Lung microvascular endothelial cell (primary cell): ENCODE measurements at regions not wholly inside any gene's neighbourhood (a gene's known extent, or its start where the extent isn't known, plus 50 kb on each side); places are given as distances from the start of the nearest gene placed in this dataset.
"Not testable (repeated sequence)": the region's sequence is repeated elsewhere in the genome, so short reads cannot be mapped to it uniquely, and the experiment has no call there.

Experiments
- DNase-seq, 2 donors: peaks; one replicate each; pipeline versions ENCODE4 v3.0.0 to v3.0.0-alpha.2; 2010; ENCODE audit warnings: low read depth in 2 of 2

GRCh38 chr1:228546541-228547463 lies 59.6 kb downstream of the RNF187 start:
- DNase-seq = no peak

DNA sequence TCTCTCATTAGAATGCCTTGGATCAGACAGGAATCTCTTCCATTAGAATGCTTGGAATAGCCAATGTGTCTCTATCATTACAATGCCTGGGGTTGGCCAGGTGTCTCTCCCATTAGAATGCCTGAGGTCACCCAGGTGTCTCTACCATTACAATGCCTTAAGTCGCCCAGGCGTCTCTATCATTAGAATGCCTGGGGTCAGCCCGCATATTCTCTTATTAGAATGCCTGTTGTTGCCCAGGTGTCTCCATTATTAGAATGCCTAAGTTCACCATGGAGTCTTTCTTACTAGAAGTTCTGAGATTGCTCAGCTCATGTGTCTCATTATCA lies 60.2 kb downstream of the RNF187 start:
- DNase-seq = no peak

DNA sequence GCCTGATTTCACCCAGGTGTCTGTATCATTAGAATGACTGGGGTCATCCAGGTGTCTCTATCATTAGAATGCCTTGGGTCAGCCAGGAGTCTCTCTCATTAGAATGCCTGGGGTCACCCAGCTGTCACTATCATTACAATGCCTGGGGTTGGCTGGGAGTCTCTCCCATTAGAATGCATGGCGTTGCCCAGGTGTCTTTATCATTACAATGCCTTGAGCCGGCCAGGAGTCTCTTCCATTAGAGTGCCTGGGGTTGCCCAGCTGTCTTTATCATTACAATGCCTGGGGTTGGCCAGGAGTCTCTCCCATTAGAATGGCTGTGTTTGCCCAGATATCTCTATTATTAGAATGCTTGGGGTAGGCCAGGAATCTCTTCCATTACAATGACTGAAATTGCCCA lies 61.6 kb downstream of the RNF187 start:
- DNase-seq = no peak

DNA sequence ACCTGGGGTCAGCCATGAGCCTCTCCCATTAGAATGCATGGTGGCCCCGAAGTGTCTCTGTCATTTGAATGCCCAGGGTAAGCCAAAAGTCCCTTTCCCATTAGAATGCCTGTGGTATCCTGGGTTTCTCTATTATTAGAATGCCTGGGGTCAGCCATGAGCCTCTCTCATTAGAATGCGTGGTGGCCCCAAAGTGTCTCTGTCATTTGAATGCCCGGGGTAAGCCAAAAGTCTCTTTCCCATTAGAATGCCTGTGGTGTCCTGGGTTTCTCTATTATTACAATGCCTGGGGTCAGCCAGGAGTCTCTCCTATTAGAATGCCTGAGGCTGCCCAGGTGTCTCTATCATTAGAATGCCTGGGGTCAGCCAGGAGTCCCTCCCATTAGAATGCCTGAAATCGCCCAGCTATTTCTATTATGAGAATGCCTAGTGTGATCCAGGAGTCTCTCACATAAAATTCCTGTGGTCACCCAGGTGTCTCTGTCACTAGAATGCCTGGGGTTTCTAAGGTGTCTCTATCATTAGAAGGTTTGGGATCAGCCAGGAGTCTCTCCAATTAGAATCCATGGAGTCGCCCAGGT lies 65.5 kb downstream of the RNF187 start:
- no peak for DNase-seq

- DNase-seq = no peak
These were observed 66.9 kb downstream of the RNF187 start for GRCh38 chr1:228554107-228554506.

GRCh38 chr1:228555074-228555994 lies 68.2 kb downstream of the RNF187 start:
- DNase-seq = peak in 1 of 2 donors; percentile 3

GRCh38 chr1:228556634-228557430 lies 69.7 kb downstream of the RNF187 start:
- not testable (repeated sequence) for DNase-seq
